ENCODE measurements at regions not wholly inside any gene's neighbourhood (a gene's known extent, or its start where the extent isn't known, plus 50 kb on each side); places are given as distances from the start of the nearest gene placed in this dataset.

DNA sequence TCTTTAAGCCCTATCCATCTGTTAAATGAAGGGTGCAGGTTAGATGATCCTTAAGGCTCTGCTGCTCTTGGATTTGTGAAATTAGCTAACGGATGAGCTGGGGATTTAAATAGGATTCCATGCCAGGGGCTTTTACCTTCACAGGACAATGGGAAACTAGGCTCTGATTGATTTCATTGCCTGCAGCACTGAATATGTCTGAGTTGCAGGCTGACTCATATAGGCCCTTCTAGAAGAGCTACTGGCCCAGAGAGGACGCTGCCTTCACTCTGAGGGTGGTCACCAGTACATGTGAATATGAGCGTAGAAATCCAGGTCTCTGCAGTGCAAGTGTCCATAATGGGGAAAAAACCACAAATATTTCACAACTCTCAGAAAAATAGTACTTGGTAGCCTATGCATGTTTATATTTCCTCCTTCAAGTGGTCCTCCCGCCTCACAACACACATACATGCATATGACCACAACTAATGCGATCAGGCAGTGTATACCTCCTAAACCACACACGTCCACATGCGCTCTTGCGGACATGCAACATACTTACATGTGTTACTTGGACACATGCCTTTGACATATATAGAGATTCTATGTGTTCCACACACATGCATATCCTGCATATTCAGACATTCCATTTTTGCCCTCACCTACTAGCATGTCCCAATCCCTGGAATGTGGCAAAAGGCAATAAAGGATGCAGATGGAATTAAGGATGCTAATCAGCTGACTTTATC is 233.8 kb upstream of the JUN start:
- Histone ChIP-seq H3K36me3 (no peaks in the 10 kb centered on the region), H3K4me3 (ENCODE audit: low read depth, low read length) (no peak overlapping the region), H3K27ac (peak overlapping the region; percentile 1; the same call in 1 of the 2 replicates), H3K9me3 (ENCODE audit: severe bottlenecking) (no peaks in the 10 kb centered on the region), H3K27me3 (ENCODE audit: insufficient read depth, low read depth, severe bottlenecking) (no peaks in the 10 kb centered on the region)
- peak; percentile 63 for DNase-seq
- TF ChIP-seq, protein P1, sequence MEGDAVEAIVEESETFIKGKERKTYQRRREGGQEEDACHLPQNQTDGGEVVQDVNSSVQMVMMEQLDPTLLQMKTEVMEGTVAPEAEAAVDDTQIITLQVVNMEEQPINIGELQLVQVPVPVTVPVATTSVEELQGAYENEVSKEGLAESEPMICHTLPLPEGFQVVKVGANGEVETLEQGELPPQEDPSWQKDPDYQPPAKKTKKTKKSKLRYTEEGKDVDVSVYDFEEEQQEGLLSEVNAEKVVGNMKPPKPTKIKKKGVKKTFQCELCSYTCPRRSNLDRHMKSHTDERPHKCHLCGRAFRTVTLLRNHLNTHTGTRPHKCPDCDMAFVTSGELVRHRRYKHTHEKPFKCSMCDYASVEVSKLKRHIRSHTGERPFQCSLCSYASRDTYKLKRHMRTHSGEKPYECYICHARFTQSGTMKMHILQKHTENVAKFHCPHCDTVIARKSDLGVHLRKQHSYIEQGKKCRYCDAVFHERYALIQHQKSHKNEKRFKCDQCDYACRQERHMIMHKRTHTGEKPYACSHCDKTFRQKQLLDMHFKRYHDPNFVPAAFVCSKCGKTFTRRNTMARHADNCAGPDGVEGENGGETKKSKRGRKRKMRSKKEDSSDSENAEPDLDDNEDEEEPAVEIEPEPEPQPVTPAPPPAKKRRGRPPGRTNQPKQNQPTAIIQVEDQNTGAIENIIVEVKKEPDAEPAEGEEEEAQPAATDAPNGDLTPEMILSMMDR (IDR thresholded peaks at IDR 0.05; ENCODE audit: low read depth, low read length) = no peak

DNA sequence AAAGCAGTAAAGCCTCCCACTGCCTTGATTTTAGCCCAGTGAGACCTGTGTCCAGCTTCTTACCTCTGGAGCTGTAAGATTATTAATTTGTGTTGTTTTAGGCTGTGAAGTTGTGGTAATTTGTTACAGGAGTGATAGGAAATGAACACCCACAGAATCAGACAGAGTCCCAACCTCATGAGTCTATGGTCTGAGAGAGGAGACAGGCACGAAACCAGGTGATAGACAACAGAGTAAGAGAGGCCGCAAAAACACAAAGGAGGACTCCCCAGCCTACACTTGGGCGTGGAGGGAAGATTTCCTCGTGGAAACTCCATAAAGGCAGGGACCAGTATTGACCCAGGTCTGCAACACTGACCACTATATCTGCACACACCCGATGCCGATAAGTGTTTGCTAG is 234.6 kb upstream of the JUN start:
- Histone ChIP-seq H3K27ac (no peak overlapping the region), H3K9me3 (ENCODE audit: severe bottlenecking) (no peaks in the 10 kb centered on the region), H3K4me3 (ENCODE audit: low read depth, low read length) (no peak overlapping the region), H3K36me3 (no peaks in the 10 kb centered on the region), H3K27me3 (ENCODE audit: insufficient read depth, low read depth, severe bottlenecking) (no peaks in the 10 kb centered on the region)
- no peak for DNase-seq
- TF ChIP-seq, protein P1 (IDR thresholded peaks at IDR 0.05; ENCODE audit: low read depth, low read length) = no peak

DNA sequence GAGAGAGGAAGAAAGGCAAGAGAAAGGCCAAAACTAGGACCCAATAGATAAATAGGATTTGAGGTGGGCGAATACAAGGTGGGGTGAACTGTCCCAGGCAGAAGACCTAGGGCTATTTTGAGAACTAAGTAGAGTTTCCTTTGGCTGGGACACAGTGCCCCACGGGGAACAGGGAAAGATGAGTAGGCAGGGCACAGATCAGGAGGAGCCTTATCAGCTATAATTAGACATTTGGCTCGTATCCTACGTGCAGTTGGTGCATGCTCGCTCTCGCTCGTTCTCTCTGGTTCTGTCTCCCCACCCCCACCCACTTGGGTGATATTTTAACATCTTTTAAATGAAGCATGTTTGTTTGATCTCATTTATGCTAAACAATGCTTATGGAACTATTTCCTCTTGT is 235.0 kb upstream of the JUN start:
- Histone ChIP-seq H3K4me3 (ENCODE audit: low read depth, low read length) (no peak overlapping the region), H3K27ac (no peak overlapping the region)

DNA sequence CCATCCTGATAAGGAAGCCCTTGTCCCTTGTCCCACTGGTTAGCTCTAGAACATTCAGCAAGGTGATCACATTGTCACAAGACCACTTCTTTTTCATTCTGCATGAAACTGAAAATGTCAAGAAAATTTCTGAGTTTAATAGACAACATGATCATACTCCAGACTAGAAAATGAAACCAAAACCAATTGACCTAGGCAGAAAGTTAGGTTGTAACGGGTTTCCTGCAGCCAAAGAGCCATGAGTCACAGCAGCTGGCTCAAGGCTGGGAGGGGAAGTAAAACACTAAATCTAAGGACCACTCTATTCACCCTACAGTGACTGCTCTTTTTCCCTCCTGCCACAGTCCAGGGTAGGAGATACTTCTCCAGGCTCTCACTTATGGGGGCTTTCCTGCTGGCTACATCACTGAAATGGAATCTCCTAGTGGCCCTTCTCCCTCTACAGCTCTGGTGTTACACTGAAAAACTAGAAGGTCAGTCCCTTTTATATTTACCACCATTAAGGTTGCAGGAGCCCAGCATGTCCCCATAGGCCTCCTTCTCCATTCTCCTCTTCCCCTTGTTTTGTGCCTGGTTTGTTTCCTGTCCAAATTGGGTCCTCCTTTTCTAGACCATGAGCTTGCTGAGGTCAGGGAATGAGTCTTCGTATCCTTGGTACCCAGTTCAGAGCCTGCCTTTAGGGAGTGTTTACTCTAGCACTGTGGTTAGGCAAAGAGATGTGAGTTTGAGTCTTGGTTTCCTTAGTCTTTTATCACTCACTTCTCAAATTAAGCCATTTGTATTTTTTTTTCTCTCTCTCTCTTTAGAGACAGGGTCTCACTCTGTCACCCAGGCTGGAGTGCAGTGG is 236.5 kb upstream of the JUN start:
- H3K9me3 ChIP-seq (ENCODE audit: severe bottlenecking) = no peaks in the 10 kb centered on the region
- H3K27ac ChIP-seq = no peak overlapping the region
- no peaks in the 10 kb centered on the region for H3K27me3 ChIP-seq (ENCODE audit: insufficient read depth, low read depth, severe bottlenecking)
- no peak overlapping the region for H3K4me3 ChIP-seq (ENCODE audit: low read depth, low read length)
- H3K36me3 ChIP-seq = no peaks in the 10 kb centered on the region
- TF ChIP-seq, protein P1 (IDR thresholded peaks at IDR 0.05; ENCODE audit: low read depth, low read length) = no peak
- no peak for DNase-seq

More for the DNA sequence above, 235.0 kb upstream of the JUN start:
- no peaks in the 10 kb centered on the region for H3K36me3 ChIP-seq
- H3K27me3 ChIP-seq (ENCODE audit: insufficient read depth, low read depth, severe bottlenecking) = no peaks in the 10 kb centered on the region
- H3K9me3 ChIP-seq (ENCODE audit: severe bottlenecking) = no peaks in the 10 kb centered on the region
- TF ChIP-seq, protein P1 (IDR thresholded peaks at IDR 0.05; ENCODE audit: low read depth, low read length) = no peak
- DNase-seq = no peak

DNA sequence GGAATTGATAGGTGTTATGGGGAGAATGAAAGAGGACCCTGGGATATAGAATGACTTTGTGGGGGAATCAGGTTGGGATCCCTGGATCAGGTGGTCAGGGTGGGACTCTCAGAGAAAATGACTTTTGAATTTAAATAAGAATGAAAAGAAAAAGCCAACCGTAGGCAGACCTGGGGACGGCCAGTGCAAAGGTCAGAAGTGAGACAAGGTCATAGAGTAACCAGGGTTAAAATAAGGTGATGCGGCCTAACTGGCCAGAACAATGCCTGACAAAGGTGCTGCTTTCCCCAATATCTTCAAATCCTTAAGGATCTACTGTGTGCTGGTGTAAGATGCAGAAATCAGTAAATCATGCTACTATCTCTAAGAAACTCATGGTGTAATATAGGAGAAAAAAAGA is 238.4 kb upstream of the JUN start:
- Histone ChIP-seq H3K27ac (no peak overlapping the region), H3K36me3 (no peaks in the 10 kb centered on the region), H3K9me3 (ENCODE audit: severe bottlenecking) (no peaks in the 10 kb centered on the region), H3K4me3 (ENCODE audit: low read depth, low read length) (no peak overlapping the region), H3K27me3 (ENCODE audit: insufficient read depth, low read depth, severe bottlenecking) (no peaks in the 10 kb centered on the region)
- TF ChIP-seq, protein P1 (IDR thresholded peaks at IDR 0.05; ENCODE audit: low read depth, low read length) = no peak
- no peak for DNase-seq
